Mesenchymal stem cell (in vitro differentiated cells and primary cell): ENCODE measurements at regions not wholly inside any gene's neighbourhood (a gene's known extent, or its start where the extent isn't known, plus 50 kb on each side); places are given as distances from the start of the nearest gene placed in this dataset.
A peak's percentile ranks its signal among the peaks of the same experiment; 100 is the strongest.

Source experiments
- DNase-seq: peaks from one replicate; pipeline ENCODE4 v3.0.0-alpha.2; 2013
- H2AFZ ChIP-seq: one replicate; pipeline ENCODE4 v1.6.1; 2013; ENCODE audit warnings: low read depth, mild to moderate bottlenecking, control low read depth, inconsistent platforms, low read length, moderate library complexity
- H2AK5ac ChIP-seq: 2 replicates; pipeline ENCODE4 v1.6.1; 2013; ENCODE audit warnings: low read length, moderate library complexity, mild to moderate bottlenecking, inconsistent platforms; ENCODE audit not compliant: severe bottlenecking
- H2BK120ac ChIP-seq: one replicate; pipeline ENCODE4 v1.6.1; 2013; ENCODE audit warnings: low read depth, mild to moderate bottlenecking, inconsistent platforms, low read length, moderate library complexity
- H2BK12ac ChIP-seq, 2 experiments: one replicate each; pipeline ENCODE4 v1.6.1; 2013; ENCODE audit warnings: inconsistent platforms in 2 of 2, low read length in 2 of 2, mild to moderate bottlenecking in 2 of 2, moderate library complexity in 2 of 2, control low read depth in 1 of 2
- H2BK15ac ChIP-seq: one replicate; pipeline ENCODE4 v1.6.1; 2013; ENCODE audit warnings: mild to moderate bottlenecking, low read depth, inconsistent platforms; ENCODE audit not compliant: poor library complexity, severe bottlenecking
- H2BK5ac ChIP-seq: 2 replicates; pipeline ENCODE4 v1.6.1; 2013; ENCODE audit warnings: low read depth, mild to moderate bottlenecking, low read length, control low read depth, inconsistent platforms; ENCODE audit not compliant: poor library complexity, severe bottlenecking
- H3K14ac ChIP-seq, 2 experiments: one replicate each; pipeline ENCODE4 v1.6.1; 2013; ENCODE audit warnings: inconsistent platforms in 2 of 2, low read length in 2 of 2, control low read depth in 1 of 2, mild to moderate bottlenecking in 1 of 2, moderate library complexity in 1 of 2
- H3K18ac ChIP-seq, 2 experiments: one replicate each; pipeline ENCODE4 v1.6.1; 2013; ENCODE audit warnings: inconsistent platforms in 2 of 2, low read length in 2 of 2, control low read depth in 1 of 2, low read depth in 1 of 2, mild to moderate bottlenecking in 1 of 2
- H3K23ac ChIP-seq, 2 experiments: one replicate each; pipeline ENCODE4 v1.6.1; 2013; ENCODE audit warnings: inconsistent platforms in 2 of 2, low read length in 2 of 2, mild to moderate bottlenecking in 2 of 2, moderate library complexity in 2 of 2, control low read depth in 1 of 2
- H3K27ac ChIP-seq: 2 replicates; pipeline ENCODE4 v1.5.1; 2013; ENCODE audit warnings: mild to moderate bottlenecking, moderate library complexity, low read length, control low read depth, inconsistent platforms; ENCODE audit not compliant: poor library complexity, severe bottlenecking
- H3K27me3 ChIP-seq, 2 experiments: 2 replicates each; pipeline versions ENCODE4 v1.6.1 to v1.7.0; 2013; ENCODE audit warnings: low read length in 2 of 2, mild to moderate bottlenecking in 2 of 2, moderate library complexity in 2 of 2, control low read depth in 1 of 2, inconsistent platforms in 1 of 2; ENCODE audit not compliant: control insufficient read depth in 1 of 2, insufficient read depth in 1 of 2
- H3K36me3 ChIP-seq, 2 experiments: 2 replicates each; pipeline versions ENCODE4 v1.6.1 to v1.7.0; 2013; ENCODE audit warnings: low read length in 2 of 2, control low read depth in 1 of 2, inconsistent platforms in 1 of 2, low read depth in 1 of 2, mild to moderate bottlenecking in 1 of 2; ENCODE audit not compliant: insufficient read depth in 2 of 2, control insufficient read depth in 1 of 2
- H3K4ac ChIP-seq, 2 experiments: one replicate each; pipeline ENCODE4 v1.6.1; 2013; ENCODE audit warnings: inconsistent platforms in 2 of 2, low read length in 2 of 2, mild to moderate bottlenecking in 2 of 2, moderate library complexity in 2 of 2, control low read depth in 1 of 2, low read depth in 1 of 2
- H3K4me1 ChIP-seq: 2 replicates; pipeline ENCODE4 v1.6.1; 2013; ENCODE audit warnings: low read depth, low read length, control low read depth; ENCODE audit not compliant: control insufficient read depth, insufficient read depth
- H3K4me2 ChIP-seq: 2 replicates; pipeline ENCODE4 v1.6.1; 2013; ENCODE audit warnings: low read length, mild to moderate bottlenecking, inconsistent platforms; ENCODE audit not compliant: poor library complexity, severe bottlenecking
- H3K4me3 ChIP-seq, 2 experiments: 2 replicates each; pipeline versions ENCODE4 v1.5.1 to v1.7.0; 2013; ENCODE audit warnings: low read length in 2 of 2, mild to moderate bottlenecking in 2 of 2, control low read depth in 1 of 2, low read depth in 1 of 2; ENCODE audit not compliant: insufficient read depth in 1 of 2
- H3K79me1 ChIP-seq: replicated peaks from 2 replicates; pipeline ENCODE4 v1.6.1; 2013; ENCODE audit warnings: mild to moderate bottlenecking, control low read depth, low read length, inconsistent platforms; ENCODE audit not compliant: poor library complexity, severe bottlenecking
- H3K9ac ChIP-seq: 2 replicates; pipeline ENCODE4 v1.7.0; 2013; ENCODE audit warnings: mild to moderate bottlenecking, low read length, moderate library complexity
- H3K9me3 ChIP-seq: 2 replicates; pipeline ENCODE4 v1.7.0; 2013; ENCODE audit warnings: mild to moderate bottlenecking, low read length; ENCODE audit not compliant: control insufficient read depth
- H4K8ac ChIP-seq: one replicate; pipeline ENCODE4 v1.6.1; 2013; ENCODE audit warnings: inconsistent platforms, mild to moderate bottlenecking, low read length, moderate library complexity
- H4K91ac ChIP-seq: one replicate; pipeline ENCODE4 v1.6.1; 2013; ENCODE audit warnings: mild to moderate bottlenecking, low read length, inconsistent platforms
- WGBS: methylation state at CpG from one replicate; pipeline ENCODE4 v1.1.7; 2013; ENCODE audit warnings: mixed read lengths; 5-methylcytosine and 5-hydroxymethylcytosine counted together

DNA sequence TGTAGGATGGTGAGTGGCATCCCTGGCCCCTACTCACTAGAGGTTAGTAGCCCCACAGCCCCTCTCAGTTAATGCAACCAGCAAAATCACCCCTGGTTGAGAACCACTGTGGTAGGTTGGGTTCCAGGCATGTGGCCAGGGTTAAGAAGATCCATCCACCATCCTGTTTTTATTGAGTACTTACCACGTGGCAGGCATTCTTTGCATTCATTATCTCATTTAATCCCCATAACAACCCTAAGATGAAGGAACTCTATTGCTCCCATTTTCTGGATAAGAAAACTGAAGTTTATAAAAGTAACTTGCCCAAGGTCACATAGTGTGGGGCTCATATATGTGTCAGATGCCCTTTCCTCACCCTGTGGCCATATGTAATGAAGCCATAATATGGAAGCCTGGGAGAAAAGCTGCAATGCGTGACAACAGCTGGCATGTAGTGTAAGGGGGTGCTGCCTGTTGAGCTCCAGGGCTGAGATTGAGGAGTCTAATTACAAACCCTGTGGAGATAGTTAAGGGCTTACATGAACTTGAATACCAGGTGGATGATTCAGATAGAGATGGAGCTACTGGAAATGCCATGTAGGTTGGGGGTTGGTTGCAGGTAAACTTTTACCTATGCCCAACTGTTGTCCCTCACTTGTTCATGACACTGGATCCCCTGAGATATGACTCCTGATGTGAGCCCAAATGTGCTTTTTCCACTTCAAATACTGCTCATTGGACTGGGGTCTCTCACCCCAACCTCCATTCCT, 100.2 kb upstream of the PGRMC2 start:
- 98% methylated on average over 1 of the region's 2 CpGs for WGBS
- no peaks in the 10 kb centered on the region for H3K79me1 ChIP-seq
- no peak overlapping the region for H2AFZ ChIP-seq

DNA sequence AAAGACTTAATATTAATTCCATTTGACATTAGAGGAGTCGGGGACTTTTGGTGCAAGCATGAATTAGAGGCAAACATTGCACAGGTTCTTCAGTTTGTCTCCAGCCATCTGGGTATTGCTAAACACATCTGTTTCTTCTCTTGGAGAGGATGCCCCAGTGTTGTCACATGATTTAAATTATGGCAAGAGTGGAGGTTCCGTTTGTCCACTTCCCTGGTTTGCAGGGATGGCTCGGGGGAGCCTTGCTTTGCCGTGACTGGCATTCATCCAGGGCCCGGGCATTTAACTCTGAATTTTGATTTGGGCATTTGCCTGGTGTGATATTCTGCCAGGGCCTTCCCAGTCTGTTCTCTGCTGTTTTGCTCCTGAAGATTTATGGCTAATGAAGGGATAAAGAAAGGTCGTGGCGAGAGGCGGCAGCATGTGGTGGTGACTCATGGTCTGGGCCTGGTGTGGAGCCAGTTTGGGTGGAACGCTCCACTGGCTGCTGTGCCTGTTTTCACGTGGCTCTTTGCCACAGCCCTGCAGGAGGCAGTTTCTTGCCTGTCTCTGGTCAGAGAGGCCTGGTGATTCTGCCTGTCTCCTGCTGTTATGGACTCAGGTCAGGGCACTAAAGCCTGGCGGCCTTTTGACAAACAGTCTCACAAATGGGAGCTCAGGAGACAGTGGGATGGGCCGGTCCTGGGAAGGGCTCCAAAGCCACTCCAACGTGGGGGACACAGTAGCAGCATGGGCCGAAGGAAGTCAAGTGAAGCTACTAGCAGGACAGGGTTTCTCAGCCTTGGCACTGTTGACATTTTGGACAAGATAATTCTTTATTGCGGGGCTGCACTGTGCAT, 99.4 kb upstream of the PGRMC2 start:
- Histone ChIP-seq H3K4me2 (peak overlapping the region; percentile 29), H3K9ac (peak overlapping the region; percentile 72), H3K23ac (no peak overlapping the region), H4K8ac (peak overlapping the region; percentile 89), H2BK12ac (peak overlapping the region; percentile 24 to 90), H3K14ac (peak overlapping the region in 1 of 2 experiments; percentile 9), H3K79me1 (peaks cover 1% of the 10 kb centered on the region), H3K36me3 (no peaks in the 10 kb centered on the region), H3K18ac (peak overlapping the region; percentile 83 to 90), H2BK120ac (peak overlapping the region; percentile 9), H3K27ac (peak overlapping the region; percentile 91), H2AK5ac (peak overlapping the region; percentile 63), H3K4me1 (peaks cover 17% of the 10 kb centered on the region), H4K91ac (peak overlapping the region; percentile 90), H3K27me3 (no peaks in the 10 kb centered on the region), H3K9me3 (no peaks in the 10 kb centered on the region), H2BK15ac (no peak overlapping the region), H3K4me3 (peak overlapping the region in 1 of 2 experiments; percentile 59), H2BK5ac (peak overlapping the region; percentile 90), H3K4ac (peak overlapping the region; percentile 87 to 93), H2AFZ (no peak overlapping the region)
- peak; percentile 99 for DNase-seq
- 10% methylated on average over 15 of the region's 15 CpGs for WGBS

More for the DNA sequence above, 100.2 kb upstream of the PGRMC2 start:
- Histone ChIP-seq H3K9me3 (no peaks in the 10 kb centered on the region), H4K91ac (peak overlapping the region; percentile 90), H3K4me1 (peaks cover 17% of the 10 kb centered on the region), H4K8ac (peak overlapping the region; percentile 89), H3K23ac (peak overlapping the region in 1 of 2 experiments; percentile 23), H2BK120ac (peak overlapping the region; percentile 9), H2AK5ac (peak overlapping the region; percentile 63), H3K18ac (peak overlapping the region; percentile 83 to 90), H2BK12ac (peak overlapping the region; percentile 96 to 99), H2BK15ac (peak overlapping the region; percentile 29), H3K14ac (peak overlapping the region in 1 of 2 experiments; percentile 30), H2BK5ac (peak overlapping the region; percentile 90), H3K9ac (peak overlapping the region; percentile 72), H3K36me3 (no peaks in the 10 kb centered on the region), H3K27me3 (no peaks in the 10 kb centered on the region), H3K4me2 (no peak overlapping the region), H3K27ac (peak overlapping the region; percentile 91), H3K4ac (peak overlapping the region; percentile 92 to 93), H3K4me3 (no peak overlapping the region)
- peak; percentile 37 for DNase-seq

GRCh38 chr4:128385683-128386304, 98.2 kb upstream of the PGRMC2 start:
- Histone ChIP-seq H3K4me2 (no peak overlapping the region), H3K9ac (peak overlapping the region; percentile 72), H2BK5ac (peak overlapping the region; percentile 88), H2AK5ac (peak overlapping the region; percentile 92), H3K27me3 (no peaks in the 10 kb centered on the region), H4K91ac (no peak overlapping the region), H4K8ac (no peak overlapping the region), H2AFZ (no peak overlapping the region), H3K36me3 (no peaks in the 10 kb centered on the region), H3K9me3 (no peaks in the 10 kb centered on the region), H2BK12ac (peak overlapping the region; percentile 92 to 97), H3K4ac (peak overlapping the region in 1 of 2 experiments; percentile 96), H3K14ac (no peak overlapping the region), H2BK120ac (peak overlapping the region; percentile 82), H3K79me1 (peaks cover 1% of the 10 kb centered on the region), H3K23ac (no peak overlapping the region), H3K27ac (peak overlapping the region; percentile 91), H3K18ac (peak overlapping the region; percentile 71 to 85), H2BK15ac (no peak overlapping the region), H3K4me3 (peak overlapping the region in 1 of 2 experiments; percentile 59), H3K4me1 (peaks cover 15% of the 10 kb centered on the region)
- DNase-seq: peak; percentile 99
- WGBS: 0% methylated on average over 3 of the region's 3 CpGs
